ENCODE measurements at regions not wholly inside any gene's neighbourhood (a gene's known extent, or its start where the extent isn't known, plus 50 kb on each side); places are given as distances from the start of the nearest gene placed in this dataset.

GRCh38 chr4:164613256-164613655 is 140.7 kb upstream of the SMIM31 start:
- no peak for TF ChIP-seq CTCF (IDR thresholded peaks at IDR 0.05)
- no peak for TF ChIP-seq ZFX (IDR thresholded peaks at IDR 0.05; ENCODE audit: borderline replicate concordance)
- H3K27ac ChIP-seq = no peak overlapping the region

- no peak for TF ChIP-seq ZFX (IDR thresholded peaks at IDR 0.05; ENCODE audit: borderline replicate concordance)
- TF ChIP-seq CTCF (IDR thresholded peaks at IDR 0.05) = no peak
- no peak overlapping the region for H3K27ac ChIP-seq
Observed at GRCh38 chr4:164613792-164614191, 140.1 kb upstream of the SMIM31 start.

- H3K27ac ChIP-seq = no peak overlapping the region
- TF ChIP-seq CTCF (IDR thresholded peaks at IDR 0.05) = no peak
- no peak for TF ChIP-seq ZFX (IDR thresholded peaks at IDR 0.05; ENCODE audit: borderline replicate concordance)
Observed at GRCh38 chr4:164614329-164614728, 139.6 kb upstream of the SMIM31 start.

GRCh38 chr4:164614999-164615398 is 138.9 kb upstream of the SMIM31 start:
- TF ChIP-seq CTCF (IDR thresholded peaks at IDR 0.05) (no peak), ZFX (IDR thresholded peaks at IDR 0.05; ENCODE audit: borderline replicate concordance) (no peak)
- H3K27ac ChIP-seq = no peak overlapping the region

- TF ChIP-seq ZFX (IDR thresholded peaks at IDR 0.05; ENCODE audit: borderline replicate concordance) (no peak), CTCF (IDR thresholded peaks at IDR 0.05) (no peak)
Observed at GRCh38 chr4:164615964-164616363, 138.0 kb upstream of the SMIM31 start.

GRCh38 chr4:164616961-164617360 is 137.0 kb upstream of the SMIM31 start:
- TF ChIP-seq ZFX (IDR thresholded peaks at IDR 0.05; ENCODE audit: borderline replicate concordance) = no peak
- TF ChIP-seq CTCF (IDR thresholded peaks at IDR 0.05) = no peak
- no peak overlapping the region for H3K27ac ChIP-seq

More at GRCh38 chr4:164615964-164616363, 138.0 kb upstream of the SMIM31 start:
- H3K27ac ChIP-seq = no peak overlapping the region

- H3K27ac ChIP-seq = no peak overlapping the region
- no peak for TF ChIP-seq ZFX (IDR thresholded peaks at IDR 0.05; ENCODE audit: borderline replicate concordance)
- TF ChIP-seq CTCF (IDR thresholded peaks at IDR 0.05) = no peak
Observed at GRCh38 chr4:164617426-164617825, 136.5 kb upstream of the SMIM31 start.

Measured in 22Rv1 (cell line).